B cell (primary cell): ENCODE measurements at regions not wholly inside any gene's neighbourhood (a gene's known extent, or its start where the extent isn't known, plus 50 kb on each side); places are given as distances from the start of the nearest gene placed in this dataset.

Experiments
- ATAC-seq: fragments of 200-7000 bp; cut with Tn5 transposase; one replicate; pipeline ENCODE4 v1.10.0; 2021; ENCODE audit warnings: low read depth, mild to moderate bottlenecking, moderate number of reproducible peaks, moderate library complexity
- CTCF ChIA-PET: fragments of 350-600 bp; sonication (Branson Sonifier 250); formaldehyde crosslinking; loops from one replicate; lab custom pipeline; 2021; ENCODE audit warnings: antibody characterized with exemption, inconsistent platforms; lab: Charles Lee
- POLR2A ChIA-PET: fragments of 350-600 bp; sonication (Branson Sonifier 250); formaldehyde crosslinking; loops from one replicate; lab custom pipeline; 2021; ENCODE audit warnings: antibody characterized with exemption; lab: Charles Lee
- DNase-seq: peaks from one replicate; pipeline ENCODE4 v3.0.0; 2013
- H2AFZ ChIP-seq: 2 replicates; pipeline ENCODE4 v1.6.1; 2012; ENCODE audit warnings: mild to moderate bottlenecking, low read depth, low read length; ENCODE audit not compliant: insufficient read depth, poor library complexity, severe bottlenecking
- H3K27ac ChIP-seq, 2 donors: 1 replicate in 1 of 2; 2 replicates in 1 of 2; pipeline ENCODE4 v1.5.1; 2012 to 2013; ENCODE audit warnings: low read length in 2 of 2, mild to moderate bottlenecking in 2 of 2, moderate library complexity in 1 of 2
- H3K27me3 ChIP-seq, 4 experiments: fragments of 200-600 bp in 1 of 4; sonication (generic) in 1 of 4; replicated peaks in 1 of 4; 1 replicate in 2 of 4; 2 replicates in 2 of 4; pipeline versions ENCODE4 v1.6.1 to v1.7.0; 2013 to 2016; ENCODE audit warnings: low read length in 3 of 4, mild to moderate bottlenecking in 2 of 4, mixed read lengths in 1 of 4, moderate library complexity in 1 of 4; ENCODE audit not compliant: insufficient read depth in 4 of 4, control insufficient read depth in 3 of 4; ENCODE audit errors: control extremely low read depth in 1 of 4
- H3K36me3 ChIP-seq, 2 experiments: replicated peaks in 1 of 2; 1 replicate in 1 of 2; 2 replicates in 1 of 2; pipeline versions ENCODE4 v1.6.1 to v1.7.1; 2013; ENCODE audit warnings: low read length in 1 of 2; ENCODE audit not compliant: insufficient read depth in 2 of 2, control insufficient read depth in 1 of 2; ENCODE audit errors: control extremely low read depth in 1 of 2, extremely low read depth in 1 of 2
- H3K4me1 ChIP-seq, 2 donors: fragments of 200-600 bp in 1 of 2; sonication (generic) in 1 of 2; 1 replicate in 1 of 2; 2 replicates in 1 of 2; pipeline versions ENCODE4 v1.5.1 to v1.6.1; 2013 to 2017; ENCODE audit warnings: low read length in 2 of 2; ENCODE audit not compliant: control insufficient read depth in 2 of 2, insufficient read depth in 2 of 2
- H3K4me2 ChIP-seq: replicated peaks from 2 replicates; pipeline ENCODE3; 2012; ENCODE audit warnings: mild to moderate bottlenecking, low read depth, low read length; ENCODE audit not compliant: poor library complexity, severe bottlenecking
- H3K4me3 ChIP-seq, 5 experiments: fragments of 200-600 bp in 1 of 5; sonication (generic) in 1 of 5; 1 replicate in 3 of 5; 2 replicates in 2 of 5; pipeline versions ENCODE4 v1.5.1 to v1.7.0; 2011 to 2016; ENCODE audit warnings: low read length in 4 of 5, mild to moderate bottlenecking in 4 of 5, low read depth in 2 of 5, control low read depth in 1 of 5, moderate library complexity in 1 of 5; ENCODE audit not compliant: insufficient read depth in 1 of 5; ENCODE audit errors: control extremely low read depth in 1 of 5, extremely low read depth in 1 of 5
- H3K79me2 ChIP-seq: fragments of 200-600 bp; sonication (generic); one replicate; pipeline ENCODE4 v1.6.0; 2016; ENCODE audit warnings: low read length; ENCODE audit not compliant: control insufficient read depth, insufficient read depth
- H3K9ac ChIP-seq: fragments of 200-600 bp; sonication (generic); 2 replicates; pipeline ENCODE4 v1.6.1; 2017; ENCODE audit warnings: mild to moderate bottlenecking, low read length, moderate library complexity
- H3K9me3 ChIP-seq, 3 donors: one replicate each; pipeline versions ENCODE4 v1.6.1 to v1.7.1; 2013; ENCODE audit warnings: low read length in 2 of 3; ENCODE audit not compliant: control insufficient read depth in 2 of 3, insufficient read depth in 1 of 3; ENCODE audit errors: control extremely low read depth in 1 of 3
- H4K20me1 ChIP-seq: 2 replicates; pipeline ENCODE4 v1.6.0; 2012; ENCODE audit warnings: mild to moderate bottlenecking, low read length; ENCODE audit not compliant: insufficient read depth, control insufficient read depth, poor library complexity, severe bottlenecking
- H3K27ac Mint-ChIP-seq: one replicate; pipeline ENCODE4 v1.8.0; 2021; ENCODE audit warnings: mixed read lengths
- H3K27me3 Mint-ChIP-seq: one replicate; pipeline ENCODE4 v1.8.0; 2021; ENCODE audit warnings: mixed read lengths
- H3K4me1 Mint-ChIP-seq: one replicate; pipeline ENCODE4 v1.8.0; 2021; ENCODE audit warnings: mixed read lengths
- H3K4me3 Mint-ChIP-seq: one replicate; pipeline ENCODE4 v1.8.0; 2021; ENCODE audit warnings: mixed read lengths
- H3K9me3 Mint-ChIP-seq: one replicate; pipeline ENCODE4 v1.8.0; 2022; ENCODE audit warnings: mixed read lengths; ENCODE audit not compliant: insufficient read depth
- CTCF ChIP-seq: fragments of 200-600 bp; IDR thresholded peaks from one replicate; pipeline ENCODE4 v1.8.0; 2022; ENCODE audit warnings: antibody characterized with exemption, mild to moderate bottlenecking
- EZH2 ChIP-seq: IDR thresholded peaks from 2 replicates; pipeline ENCODE4 v1.6.1; 2012; ENCODE audit warnings: borderline replicate concordance, low read depth, mild to moderate bottlenecking, moderate library complexity, low read length; ENCODE audit not compliant: insufficient read depth, poor library complexity, severe bottlenecking
- WGBS: methylation state at CpG from one replicate; pipeline ENCODE4 v1.1.5; 2013; ENCODE audit warnings: missing lambda C conversion rate; ENCODE audit not compliant: insufficient coverage; 5-methylcytosine and 5-hydroxymethylcytosine counted together
- intact Hi-C: fragments of 100-400 bp; cut with micrococcal nuclease; formaldehyde crosslinking; loops from one replicate; pipeline ENCODE4 v1.10.0; 2022

- intact Hi-C loops = no loop called here
- H3K27me3 Mint-ChIP-seq = no peaks in the 10 kb centered on the region
- Histone ChIP-seq H3K9me3 (peaks cover 0 to 1% (median 0%) of the 10 kb centered on the region in 3 donors), H3K4me2 (no peak overlapping the region), H3K79me2 (no peaks in the 10 kb centered on the region), H3K9ac (no peak overlapping the region), H4K20me1 (no peaks in the 10 kb centered on the region), H3K27me3 (no peaks in the 10 kb centered on the region), H3K4me3 (no peak overlapping the region), H2AFZ (no peak overlapping the region), H3K27ac (no peak overlapping the region), H3K4me1 (no peaks in the 10 kb centered on the region), H3K36me3 (no peaks in the 10 kb centered on the region)
- DNase-seq (no peak), ATAC-seq (no peak)
- POLR2A ChIA-PET = no interaction called here
- no peaks in the 10 kb centered on the region for H3K4me1 Mint-ChIP-seq
- CTCF ChIA-PET = no interaction called here
- no peak overlapping the region for H3K4me3 Mint-ChIP-seq
- peaks cover 10% of the 10 kb centered on the region for H3K9me3 Mint-ChIP-seq
- no CpG with 5 or more reads among the region's 2 CpGs for WGBS
- TF ChIP-seq EZH2 (no peak), CTCF (no peak)
- no peak overlapping the region for H3K27ac Mint-ChIP-seq
Observed at GRCh38 chr3:159413319-159413718, 575.3 kb upstream of the IL12A start.

- Histone ChIP-seq H3K9me3 (no peaks in the 10 kb centered on the region), H3K4me2 (no peak overlapping the region), H3K27me3 (no peaks in the 10 kb centered on the region), H3K36me3 (no peaks in the 10 kb centered on the region), H3K9ac (no peak overlapping the region), H2AFZ (no peak overlapping the region), H3K79me2 (no peaks in the 10 kb centered on the region), H3K4me3 (no peak overlapping the region), H3K4me1 (no peaks in the 10 kb centered on the region), H4K20me1 (no peaks in the 10 kb centered on the region), H3K27ac (no peak overlapping the region)
- intact Hi-C loops = no loop called here
- ChIA-PET CTCF (no interaction called here), POLR2A (no interaction called here)
- ATAC-seq (no peak), DNase-seq (no peak)
- no peaks in the 10 kb centered on the region for H3K27me3 Mint-ChIP-seq
- H3K27ac Mint-ChIP-seq = no peak overlapping the region
- 56% methylated on average over 1 of the region's 2 CpGs for WGBS
- H3K4me1 Mint-ChIP-seq = no peaks in the 10 kb centered on the region
- peaks cover 2% of the 10 kb centered on the region for H3K9me3 Mint-ChIP-seq
- TF ChIP-seq EZH2 = no peak
- TF ChIP-seq CTCF = no peak
- H3K4me3 Mint-ChIP-seq = no peak overlapping the region
Observed at GRCh38 chr3:159416856-159417255, 571.8 kb upstream of the IL12A start.
